B cell (primary cell): ENCODE measurements at regions not wholly inside any gene's neighbourhood (a gene's known extent, or its start where the extent isn't known, plus 50 kb on each side); places are given as distances from the start of the nearest gene placed in this dataset.

Experiments
- ATAC-seq: fragments of 200-7000 bp; cut with Tn5 transposase; one replicate; pipeline ENCODE4 v1.10.0; 2021; ENCODE audit warnings: low read depth, mild to moderate bottlenecking, moderate number of reproducible peaks, moderate library complexity
- CTCF ChIA-PET: fragments of 350-600 bp; sonication (Branson Sonifier 250); formaldehyde crosslinking; loops from one replicate; lab custom pipeline; 2021; ENCODE audit warnings: antibody characterized with exemption, inconsistent platforms; lab: Charles Lee
- POLR2A ChIA-PET: fragments of 350-600 bp; sonication (Branson Sonifier 250); formaldehyde crosslinking; loops from one replicate; lab custom pipeline; 2021; ENCODE audit warnings: antibody characterized with exemption; lab: Charles Lee
- DNase-seq: peaks from one replicate; pipeline ENCODE4 v3.0.0; 2013
- H2AFZ ChIP-seq: 2 replicates; pipeline ENCODE4 v1.6.1; 2012; ENCODE audit warnings: mild to moderate bottlenecking, low read depth, low read length; ENCODE audit not compliant: insufficient read depth, poor library complexity, severe bottlenecking
- H3K27ac ChIP-seq, 2 donors: 1 replicate in 1 of 2; 2 replicates in 1 of 2; pipeline ENCODE4 v1.5.1; 2012 to 2013; ENCODE audit warnings: low read length in 2 of 2, mild to moderate bottlenecking in 2 of 2, moderate library complexity in 1 of 2
- H3K27me3 ChIP-seq, 4 experiments: fragments of 200-600 bp in 1 of 4; sonication (generic) in 1 of 4; replicated peaks in 1 of 4; 1 replicate in 2 of 4; 2 replicates in 2 of 4; pipeline versions ENCODE4 v1.6.1 to v1.7.0; 2013 to 2016; ENCODE audit warnings: low read length in 3 of 4, mild to moderate bottlenecking in 2 of 4, mixed read lengths in 1 of 4, moderate library complexity in 1 of 4; ENCODE audit not compliant: insufficient read depth in 4 of 4, control insufficient read depth in 3 of 4; ENCODE audit errors: control extremely low read depth in 1 of 4
- H3K36me3 ChIP-seq, 2 experiments: replicated peaks in 1 of 2; 1 replicate in 1 of 2; 2 replicates in 1 of 2; pipeline versions ENCODE4 v1.6.1 to v1.7.1; 2013; ENCODE audit warnings: low read length in 1 of 2; ENCODE audit not compliant: insufficient read depth in 2 of 2, control insufficient read depth in 1 of 2; ENCODE audit errors: control extremely low read depth in 1 of 2, extremely low read depth in 1 of 2
- H3K4me1 ChIP-seq, 2 donors: fragments of 200-600 bp in 1 of 2; sonication (generic) in 1 of 2; 1 replicate in 1 of 2; 2 replicates in 1 of 2; pipeline versions ENCODE4 v1.5.1 to v1.6.1; 2013 to 2017; ENCODE audit warnings: low read length in 2 of 2; ENCODE audit not compliant: control insufficient read depth in 2 of 2, insufficient read depth in 2 of 2
- H3K4me2 ChIP-seq: replicated peaks from 2 replicates; pipeline ENCODE3; 2012; ENCODE audit warnings: mild to moderate bottlenecking, low read depth, low read length; ENCODE audit not compliant: poor library complexity, severe bottlenecking
- H3K4me3 ChIP-seq, 5 experiments: fragments of 200-600 bp in 1 of 5; sonication (generic) in 1 of 5; 1 replicate in 3 of 5; 2 replicates in 2 of 5; pipeline versions ENCODE4 v1.5.1 to v1.7.0; 2011 to 2016; ENCODE audit warnings: low read length in 4 of 5, mild to moderate bottlenecking in 4 of 5, low read depth in 2 of 5, control low read depth in 1 of 5, moderate library complexity in 1 of 5; ENCODE audit not compliant: insufficient read depth in 1 of 5; ENCODE audit errors: control extremely low read depth in 1 of 5, extremely low read depth in 1 of 5
- H3K79me2 ChIP-seq: fragments of 200-600 bp; sonication (generic); one replicate; pipeline ENCODE4 v1.6.0; 2016; ENCODE audit warnings: low read length; ENCODE audit not compliant: control insufficient read depth, insufficient read depth
- H3K9ac ChIP-seq: fragments of 200-600 bp; sonication (generic); 2 replicates; pipeline ENCODE4 v1.6.1; 2017; ENCODE audit warnings: mild to moderate bottlenecking, low read length, moderate library complexity
- H3K9me3 ChIP-seq, 3 donors: one replicate each; pipeline versions ENCODE4 v1.6.1 to v1.7.1; 2013; ENCODE audit warnings: low read length in 2 of 3; ENCODE audit not compliant: control insufficient read depth in 2 of 3, insufficient read depth in 1 of 3; ENCODE audit errors: control extremely low read depth in 1 of 3
- H4K20me1 ChIP-seq: 2 replicates; pipeline ENCODE4 v1.6.0; 2012; ENCODE audit warnings: mild to moderate bottlenecking, low read length; ENCODE audit not compliant: insufficient read depth, control insufficient read depth, poor library complexity, severe bottlenecking
- H3K27ac Mint-ChIP-seq: one replicate; pipeline ENCODE4 v1.8.0; 2021; ENCODE audit warnings: mixed read lengths
- H3K27me3 Mint-ChIP-seq: one replicate; pipeline ENCODE4 v1.8.0; 2021; ENCODE audit warnings: mixed read lengths
- H3K4me1 Mint-ChIP-seq: one replicate; pipeline ENCODE4 v1.8.0; 2021; ENCODE audit warnings: mixed read lengths
- H3K4me3 Mint-ChIP-seq: one replicate; pipeline ENCODE4 v1.8.0; 2021; ENCODE audit warnings: mixed read lengths
- H3K9me3 Mint-ChIP-seq: one replicate; pipeline ENCODE4 v1.8.0; 2022; ENCODE audit warnings: mixed read lengths; ENCODE audit not compliant: insufficient read depth
- EZH2 ChIP-seq: IDR thresholded peaks from 2 replicates; pipeline ENCODE4 v1.6.1; 2012; ENCODE audit warnings: borderline replicate concordance, low read depth, mild to moderate bottlenecking, moderate library complexity, low read length; ENCODE audit not compliant: insufficient read depth, poor library complexity, severe bottlenecking
- WGBS: methylation state at CpG from one replicate; pipeline ENCODE4 v1.1.5; 2013; ENCODE audit warnings: missing lambda C conversion rate; ENCODE audit not compliant: insufficient coverage; 5-methylcytosine and 5-hydroxymethylcytosine counted together
- intact Hi-C: fragments of 100-400 bp; cut with micrococcal nuclease; formaldehyde crosslinking; loops from one replicate; pipeline ENCODE4 v1.10.0; 2022
- TF ChIP-seq, protein P1 (sequence below): fragments of 200-600 bp; IDR thresholded peaks from one replicate; pipeline ENCODE4 v1.8.0; 2022; ENCODE audit warnings: antibody characterized with exemption, mild to moderate bottlenecking

DNA sequence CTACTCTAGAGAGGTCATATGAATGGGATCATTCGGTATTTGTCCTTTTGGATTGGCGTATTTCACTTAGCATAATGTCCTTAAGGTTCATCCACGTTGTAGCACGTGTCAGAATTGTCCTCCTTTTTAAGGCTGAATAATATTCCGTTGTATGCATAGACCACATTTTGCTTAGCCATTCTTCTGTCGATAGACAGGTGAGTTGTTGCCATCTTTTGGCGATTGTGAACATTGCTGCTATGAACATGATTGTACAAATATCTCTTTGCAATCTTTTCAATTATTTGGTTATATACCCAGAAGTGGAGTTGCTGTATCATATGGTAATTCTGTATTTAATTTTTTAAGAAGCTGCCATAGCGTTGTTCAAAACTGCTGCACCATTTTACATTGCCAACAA is 52.4 kb upstream of the GOLGA8J start:
- POLR2A ChIA-PET: no interaction called here
- no peaks in the 10 kb centered on the region for H3K27me3 ChIP-seq
- H4K20me1 ChIP-seq: no peaks in the 10 kb centered on the region
- ATAC-seq (no peak), DNase-seq (no peak)
- no peaks in the 10 kb centered on the region for H3K36me3 ChIP-seq
- H3K9me3 Mint-ChIP-seq: peaks cover 3% of the 10 kb centered on the region
- H3K27me3 Mint-ChIP-seq: peaks cover under 1% of the 10 kb centered on the region
- H3K4me2 ChIP-seq: no peak overlapping the region
- H3K27ac ChIP-seq: no peak overlapping the region
- no peak overlapping the region for H3K9ac ChIP-seq
- no peak overlapping the region for H3K4me3 ChIP-seq
- H3K4me3 Mint-ChIP-seq: no peak overlapping the region
- CTCF ChIA-PET: no interaction called here
- WGBS: 76% methylated on average over 3 of the region's 8 CpGs
- intact Hi-C loops: no loop called here
- no peaks in the 10 kb centered on the region for H3K79me2 ChIP-seq
- TF ChIP-seq, protein P1, sequence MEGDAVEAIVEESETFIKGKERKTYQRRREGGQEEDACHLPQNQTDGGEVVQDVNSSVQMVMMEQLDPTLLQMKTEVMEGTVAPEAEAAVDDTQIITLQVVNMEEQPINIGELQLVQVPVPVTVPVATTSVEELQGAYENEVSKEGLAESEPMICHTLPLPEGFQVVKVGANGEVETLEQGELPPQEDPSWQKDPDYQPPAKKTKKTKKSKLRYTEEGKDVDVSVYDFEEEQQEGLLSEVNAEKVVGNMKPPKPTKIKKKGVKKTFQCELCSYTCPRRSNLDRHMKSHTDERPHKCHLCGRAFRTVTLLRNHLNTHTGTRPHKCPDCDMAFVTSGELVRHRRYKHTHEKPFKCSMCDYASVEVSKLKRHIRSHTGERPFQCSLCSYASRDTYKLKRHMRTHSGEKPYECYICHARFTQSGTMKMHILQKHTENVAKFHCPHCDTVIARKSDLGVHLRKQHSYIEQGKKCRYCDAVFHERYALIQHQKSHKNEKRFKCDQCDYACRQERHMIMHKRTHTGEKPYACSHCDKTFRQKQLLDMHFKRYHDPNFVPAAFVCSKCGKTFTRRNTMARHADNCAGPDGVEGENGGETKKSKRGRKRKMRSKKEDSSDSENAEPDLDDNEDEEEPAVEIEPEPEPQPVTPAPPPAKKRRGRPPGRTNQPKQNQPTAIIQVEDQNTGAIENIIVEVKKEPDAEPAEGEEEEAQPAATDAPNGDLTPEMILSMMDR: no peak
- no peak for TF ChIP-seq EZH2
- H3K27ac Mint-ChIP-seq: no peak overlapping the region
- H3K4me1 Mint-ChIP-seq: no peaks in the 10 kb centered on the region
- H3K9me3 ChIP-seq: peaks cover 0 to 1% (median 0%) of the 10 kb centered on the region in 3 donors
- H3K4me1 ChIP-seq: no peaks in the 10 kb centered on the region
- H2AFZ ChIP-seq: no peak overlapping the region

DNA sequence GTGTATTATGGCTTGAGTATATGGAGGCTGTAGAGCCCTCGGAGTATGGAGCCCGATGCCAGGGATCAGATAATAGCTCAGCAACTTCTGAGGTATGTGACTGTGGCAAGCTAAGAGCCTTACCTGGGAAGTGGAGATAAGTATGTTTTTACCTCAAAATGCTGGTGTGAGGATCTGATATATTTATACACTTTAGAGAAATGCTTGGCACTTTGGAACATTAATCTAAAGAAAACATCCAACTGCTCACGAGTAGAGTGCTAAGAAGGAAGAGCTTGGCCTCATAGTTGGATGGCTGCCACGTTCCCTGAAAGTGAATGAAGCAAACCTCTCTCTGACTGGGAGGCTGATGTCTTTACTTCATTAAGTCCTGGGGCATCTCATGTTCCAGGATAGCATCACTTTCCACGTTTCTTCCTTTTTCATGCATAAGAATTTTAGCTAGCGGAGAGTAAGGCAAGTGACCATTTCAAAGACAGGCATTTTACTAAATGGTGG is 58.9 kb upstream of the GOLGA8J start:
- no peaks in the 10 kb centered on the region for H3K9me3 Mint-ChIP-seq
- H3K4me3 ChIP-seq: no peak overlapping the region
- ATAC-seq: no peak
- POLR2A ChIA-PET: interaction anchor here (0.6 kb wide), 1 partner anchor 18 kb away, joined by 4 read pairs; no protein-coding TSS in a partner anchor
- DNase-seq: no peak
- no peak overlapping the region for H3K4me3 Mint-ChIP-seq
- H3K27me3 Mint-ChIP-seq: peaks cover 4% of the 10 kb centered on the region
- intact Hi-C loops: no loop called here
- CTCF ChIA-PET: interaction anchor here (0.7 kb wide), 1 partner anchor 474 kb away, joined by 3 read pairs; no protein-coding TSS in a partner anchor
- no peak overlapping the region for H3K9ac ChIP-seq
- H2AFZ ChIP-seq: no peak overlapping the region
- H3K27ac ChIP-seq: no peak overlapping the region
- no peak overlapping the region for H3K27ac Mint-ChIP-seq
- H3K4me1 Mint-ChIP-seq: no peaks in the 10 kb centered on the region
- H4K20me1 ChIP-seq: no peaks in the 10 kb centered on the region
- no peaks in the 10 kb centered on the region for H3K36me3 ChIP-seq
- no peak overlapping the region for H3K4me2 ChIP-seq
- no peaks in the 10 kb centered on the region for H3K9me3 ChIP-seq
- TF ChIP-seq, protein P1: no peak
- TF ChIP-seq EZH2: no peak
- 22% methylated on average over 6 of the region's 6 CpGs for WGBS
- H3K79me2 ChIP-seq: no peaks in the 10 kb centered on the region
- H3K4me1 ChIP-seq: no peaks in the 10 kb centered on the region
- no peaks in the 10 kb centered on the region for H3K27me3 ChIP-seq
